Upper lobe of right lung (tissue), 1 donor: ENCODE measurements at regions not wholly inside any gene's neighbourhood (a gene's known extent, or its start where the extent isn't known, plus 50 kb on each side); places are given as distances from the start of the nearest gene placed in this dataset.

Experiments
- ATAC-seq: fragments of 200-7000 bp; cut with Tn5 transposase; one replicate; pipeline ENCODE4 v1.9.1; 2020; ENCODE audit warnings: mild to moderate bottlenecking, moderate library complexity
- DNase-seq: peaks from one replicate; pipeline ENCODE4 v3.0.0-alpha.2; 2020
- H3K27ac ChIP-seq: fragments of 200-600 bp; one replicate; pipeline ENCODE4 v1.8.0; 2022
- H3K27me3 ChIP-seq: fragments of 200-600 bp; one replicate; pipeline ENCODE4 v1.8.0; 2022; ENCODE audit warnings: mild to moderate bottlenecking
- H3K36me3 ChIP-seq: fragments of 200-600 bp; one replicate; pipeline ENCODE4 v1.8.0; 2022
- H3K4me1 ChIP-seq: fragments of 200-600 bp; one replicate; pipeline ENCODE4 v1.8.0; 2022
- H3K4me3 ChIP-seq: fragments of 200-600 bp; one replicate; pipeline ENCODE4 v1.8.0; 2022; ENCODE audit warnings: mild to moderate bottlenecking
- H3K9me3 ChIP-seq: fragments of 200-600 bp; one replicate; pipeline ENCODE4 v1.8.0; 2022
- intact Hi-C: fragments of 100-400 bp; cut with DNase I; formaldehyde crosslinking; loops from one replicate; pipeline ENCODE4 v1.11.0; 2022
- TF ChIP-seq, protein P1 (sequence below): fragments of 200-600 bp; IDR thresholded peaks from one replicate; pipeline ENCODE4 v1.8.0; 2022; ENCODE audit warnings: antibody characterized with exemption
- donor health status: DM: no; HTN: yes; CAD: no; lungs with severe emphysema.

DNA sequence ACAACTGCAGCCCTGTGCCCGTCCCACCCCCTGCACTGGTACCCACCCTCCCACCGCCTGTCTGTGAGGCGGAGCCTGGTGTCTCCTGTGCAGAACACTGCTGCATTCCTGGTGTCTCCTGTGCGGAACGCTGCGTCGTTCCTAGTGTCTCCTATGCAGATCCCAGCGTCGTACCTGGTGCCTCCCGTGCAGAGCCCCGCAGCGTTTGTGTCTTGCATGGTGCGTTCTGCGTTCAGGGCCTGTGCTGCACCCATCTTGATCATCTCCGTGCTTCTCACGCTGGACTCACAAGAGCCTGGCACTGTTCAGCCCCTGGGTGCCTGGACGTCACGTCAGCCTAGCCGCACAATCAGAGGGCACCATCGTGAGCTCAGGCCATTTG lies 248.6 kb upstream of the SALL3 start:
- DNase-seq: no peak
- no peak for ATAC-seq
- TF ChIP-seq, protein P1, sequence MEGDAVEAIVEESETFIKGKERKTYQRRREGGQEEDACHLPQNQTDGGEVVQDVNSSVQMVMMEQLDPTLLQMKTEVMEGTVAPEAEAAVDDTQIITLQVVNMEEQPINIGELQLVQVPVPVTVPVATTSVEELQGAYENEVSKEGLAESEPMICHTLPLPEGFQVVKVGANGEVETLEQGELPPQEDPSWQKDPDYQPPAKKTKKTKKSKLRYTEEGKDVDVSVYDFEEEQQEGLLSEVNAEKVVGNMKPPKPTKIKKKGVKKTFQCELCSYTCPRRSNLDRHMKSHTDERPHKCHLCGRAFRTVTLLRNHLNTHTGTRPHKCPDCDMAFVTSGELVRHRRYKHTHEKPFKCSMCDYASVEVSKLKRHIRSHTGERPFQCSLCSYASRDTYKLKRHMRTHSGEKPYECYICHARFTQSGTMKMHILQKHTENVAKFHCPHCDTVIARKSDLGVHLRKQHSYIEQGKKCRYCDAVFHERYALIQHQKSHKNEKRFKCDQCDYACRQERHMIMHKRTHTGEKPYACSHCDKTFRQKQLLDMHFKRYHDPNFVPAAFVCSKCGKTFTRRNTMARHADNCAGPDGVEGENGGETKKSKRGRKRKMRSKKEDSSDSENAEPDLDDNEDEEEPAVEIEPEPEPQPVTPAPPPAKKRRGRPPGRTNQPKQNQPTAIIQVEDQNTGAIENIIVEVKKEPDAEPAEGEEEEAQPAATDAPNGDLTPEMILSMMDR: no peak
- Histone ChIP-seq H3K9me3 (no peaks in the 10 kb centered on the region), H3K4me3 (no peak overlapping the region), H3K27me3 (no peaks in the 10 kb centered on the region), H3K27ac (no peak overlapping the region), H3K4me1 (no peaks in the 10 kb centered on the region), H3K36me3 (no peaks in the 10 kb centered on the region)
- intact Hi-C loops: no loop called here

DNA sequence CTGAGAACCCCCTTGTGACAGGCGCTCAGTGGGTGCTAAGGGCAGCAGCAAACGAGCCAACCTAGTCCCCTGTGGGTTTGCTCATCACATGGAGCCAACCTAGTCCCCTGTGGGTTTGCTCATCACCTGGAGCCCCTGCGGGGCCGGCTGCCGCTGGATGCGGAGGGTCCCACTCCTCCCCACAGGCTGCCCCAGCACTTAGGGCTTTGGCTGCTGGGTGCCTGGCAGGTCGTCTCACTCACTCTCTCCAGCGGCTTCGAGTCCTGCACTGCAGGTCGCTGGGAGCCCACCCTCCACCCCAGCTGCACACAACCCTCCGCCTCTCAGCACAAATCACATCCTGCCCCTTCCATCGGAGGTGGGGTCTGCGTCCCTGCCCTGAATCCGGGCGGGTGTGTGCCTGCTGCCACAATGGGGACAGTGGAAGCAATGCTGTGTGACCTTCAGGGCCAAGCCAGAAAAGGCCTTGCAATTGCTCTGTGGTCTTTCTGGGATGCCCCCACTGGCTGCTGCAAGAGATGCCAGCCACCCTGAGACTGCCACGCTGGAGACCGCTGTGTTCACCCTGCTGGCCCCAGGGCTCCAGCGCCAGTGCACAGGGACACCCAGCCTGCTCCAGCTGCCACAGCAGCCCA lies 248.1 kb upstream of the SALL3 start:
- no peak for ATAC-seq
- TF ChIP-seq, protein P1: no peak

DNA sequence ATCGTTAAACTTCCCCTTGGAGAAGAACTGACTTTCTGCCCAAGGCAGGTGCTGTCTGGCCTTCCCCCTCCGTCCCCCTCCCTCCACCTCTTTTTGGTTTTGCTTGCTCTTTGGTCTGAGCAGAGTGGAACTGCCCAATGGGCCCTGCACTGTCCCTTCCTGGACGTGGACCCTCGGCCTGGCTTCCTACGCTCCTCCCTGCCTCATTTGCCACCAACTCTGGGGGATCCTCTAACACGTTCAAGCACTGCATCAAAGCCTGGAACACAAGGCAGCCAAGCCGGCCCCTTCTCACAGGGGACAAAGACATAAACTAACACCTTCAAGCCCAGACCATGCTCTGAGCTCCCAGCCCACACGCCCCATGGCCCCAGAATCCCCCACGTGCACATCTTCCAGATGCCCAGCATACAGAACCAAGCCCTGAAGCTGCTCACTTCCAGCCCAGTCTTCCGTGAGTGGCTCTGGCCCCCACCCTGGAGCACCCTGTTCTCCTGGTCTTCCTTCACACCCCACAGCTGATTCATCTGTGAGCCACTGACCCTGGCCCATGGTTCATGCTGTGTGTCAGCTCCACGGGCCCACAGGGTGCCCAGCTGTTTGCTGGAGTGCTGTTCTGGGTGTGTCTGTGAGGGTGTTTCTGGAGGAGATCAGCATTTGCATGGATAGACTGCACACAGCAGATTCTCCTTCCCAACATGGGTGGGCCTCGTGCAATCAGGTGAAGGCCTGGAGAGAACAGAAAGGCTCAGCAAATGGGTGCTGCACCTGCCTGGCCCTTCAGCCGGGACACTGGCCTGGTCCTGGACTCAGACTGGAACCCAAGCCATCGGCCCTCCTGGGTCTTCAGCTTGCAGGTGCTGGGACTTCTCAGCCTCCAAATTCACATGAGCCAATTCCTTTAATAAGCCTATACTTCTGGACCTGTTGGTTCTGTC lies 247.1 kb upstream of the SALL3 start:
- TF ChIP-seq, protein P1: no peak
- H3K4me3 ChIP-seq: no peak overlapping the region
- H3K36me3 ChIP-seq: no peaks in the 10 kb centered on the region
- ATAC-seq (no peak), DNase-seq (no peak)
- no peak overlapping the region for H3K27ac ChIP-seq
- no peaks in the 10 kb centered on the region for H3K4me1 ChIP-seq
- intact Hi-C loops: no loop called here
- no peaks in the 10 kb centered on the region for H3K9me3 ChIP-seq
- H3K27me3 ChIP-seq: no peaks in the 10 kb centered on the region

More for the DNA sequence above, 248.1 kb upstream of the SALL3 start:
- DNase-seq: no peak
- H3K27ac ChIP-seq: no peak overlapping the region
- no peaks in the 10 kb centered on the region for H3K4me1 ChIP-seq
- no peak overlapping the region for H3K4me3 ChIP-seq
- H3K27me3 ChIP-seq: no peaks in the 10 kb centered on the region
- H3K9me3 ChIP-seq: no peaks in the 10 kb centered on the region
- intact Hi-C loops: no loop called here
- no peaks in the 10 kb centered on the region for H3K36me3 ChIP-seq

DNA sequence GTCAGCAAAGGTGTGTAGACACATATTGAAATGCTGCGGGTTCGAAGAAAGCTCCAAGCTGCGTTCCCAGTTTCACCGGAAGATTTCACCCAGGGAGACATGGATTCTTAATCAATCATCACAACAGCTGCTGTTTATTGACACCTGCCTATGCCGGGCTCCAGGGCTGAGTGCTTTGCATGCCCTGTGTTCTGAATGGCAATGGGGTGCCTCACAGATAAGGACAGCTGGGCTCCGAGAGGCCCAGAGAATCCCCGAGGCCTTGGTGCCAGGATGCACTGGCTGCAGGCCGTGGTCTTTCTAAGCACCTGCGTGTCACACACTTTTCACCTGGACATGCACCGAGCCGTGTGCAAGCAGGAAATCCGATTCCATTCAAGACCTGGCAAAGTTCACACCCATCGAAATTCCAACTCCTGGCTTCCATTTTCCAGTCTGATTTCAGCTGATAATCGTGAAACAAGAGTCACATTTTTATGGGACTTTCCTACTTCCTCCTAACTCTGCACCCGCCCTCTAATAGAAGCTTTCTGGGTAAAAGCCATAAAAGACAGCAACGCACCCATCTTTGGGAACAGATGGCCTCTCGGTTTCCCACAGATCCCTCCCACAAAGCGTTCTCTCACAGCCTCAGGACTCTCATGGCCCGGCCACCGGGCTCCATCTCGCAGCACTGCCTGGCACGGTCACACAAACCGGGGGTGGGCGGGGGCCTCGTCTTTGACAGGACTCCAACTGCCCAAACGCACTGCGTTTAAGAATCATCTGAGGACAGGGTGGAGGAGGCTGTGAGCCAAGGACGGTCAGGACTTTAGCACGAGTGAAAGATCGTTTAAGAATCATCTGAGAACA lies 245.6 kb upstream of the SALL3 start:
- Histone ChIP-seq H3K27ac (no peak overlapping the region), H3K4me1 (no peaks in the 10 kb centered on the region), H3K4me3 (no peak overlapping the region), H3K36me3 (no peaks in the 10 kb centered on the region), H3K9me3 (no peaks in the 10 kb centered on the region), H3K27me3 (no peaks in the 10 kb centered on the region)
- DNase-seq (no peak), ATAC-seq (no peak)
- intact Hi-C loops: no loop called here
- TF ChIP-seq, protein P1: no peak

DNA sequence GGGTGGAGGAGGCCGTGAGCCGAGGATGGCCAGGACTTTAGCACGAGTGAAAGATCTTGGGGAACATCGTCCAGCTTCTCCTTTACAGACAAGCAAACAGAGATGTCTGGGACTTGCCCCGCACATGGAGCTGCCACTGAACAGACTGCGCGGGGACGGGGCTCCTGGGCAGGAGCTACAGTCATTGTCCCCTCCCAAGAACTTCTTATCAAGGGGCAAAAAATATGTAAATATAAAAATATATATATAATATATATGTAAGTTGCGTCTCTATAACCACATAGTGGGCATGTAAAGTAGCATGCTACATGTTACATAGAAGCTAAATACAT lies 245.0 kb upstream of the SALL3 start:
- intact Hi-C loops: no loop called here

More for the DNA sequence above, 245.0 kb upstream of the SALL3 start:
- Histone ChIP-seq H3K27me3 (no peaks in the 10 kb centered on the region), H3K9me3 (no peaks in the 10 kb centered on the region), H3K36me3 (no peaks in the 10 kb centered on the region), H3K4me1 (no peaks in the 10 kb centered on the region), H3K4me3 (no peak overlapping the region), H3K27ac (no peak overlapping the region)
- ATAC-seq (no peak), DNase-seq (no peak)
- TF ChIP-seq, protein P1: no peak
